ENCODE measurements at regions not wholly inside any gene's neighbourhood (a gene's known extent, or its start where the extent isn't known, plus 50 kb on each side); places are given as distances from the start of the nearest gene placed in this dataset.

DNA sequence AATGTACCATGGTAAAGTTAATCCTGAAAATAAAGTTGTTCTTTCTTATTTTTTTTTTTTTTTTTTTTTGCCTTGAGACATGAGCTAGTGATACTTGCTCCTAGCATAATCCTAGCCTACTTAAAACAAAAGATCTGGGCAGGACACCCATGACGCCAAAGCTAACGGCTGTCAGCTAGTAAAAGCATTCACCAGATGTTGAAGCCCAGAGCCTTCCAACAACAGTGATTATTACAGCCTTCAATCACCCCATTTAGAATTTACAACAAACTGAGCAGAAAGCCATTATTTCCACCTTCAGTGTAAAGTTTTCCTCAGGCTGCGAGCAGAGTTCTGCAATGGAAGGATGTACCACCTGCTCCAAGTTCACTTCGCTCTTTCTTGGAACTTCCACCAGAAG, 259.5 kb downstream of the SP3 start:
- no peaks in the 10 kb centered on the region for H3K9me3 ChIP-seq
- TF ChIP-seq CTCF (IDR thresholded peaks at IDR 0.05; ENCODE audit: low read depth, low read length): no peak

DNA sequence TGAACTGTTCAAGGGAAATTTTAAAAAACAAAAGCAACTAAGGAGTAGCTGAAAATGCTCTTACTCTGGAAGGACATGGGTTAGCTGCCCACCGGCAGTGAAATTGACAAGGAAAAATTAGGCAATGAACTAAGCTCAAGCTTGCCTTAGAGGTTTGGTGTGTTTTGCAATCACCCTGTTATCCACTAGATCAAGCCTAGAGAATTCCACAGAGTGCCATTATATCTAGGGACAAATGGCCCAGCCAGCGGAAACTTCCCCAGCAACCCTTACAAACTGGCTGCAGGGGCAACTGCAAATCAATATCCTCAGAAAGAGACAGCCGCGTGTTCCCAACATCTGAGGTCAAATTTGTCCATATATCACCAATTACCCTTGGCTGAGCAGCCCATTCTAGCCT, 258.2 kb downstream of the SP3 start:
- no peak for TF ChIP-seq CTCF (IDR thresholded peaks at IDR 0.05; ENCODE audit: low read depth, low read length)
- H3K27me3 ChIP-seq: no peaks in the 10 kb centered on the region
- H3K9me3 ChIP-seq: no peaks in the 10 kb centered on the region
- H3K36me3 ChIP-seq: no peaks in the 10 kb centered on the region
- DNase-seq: no peak
- H3K4me1 ChIP-seq: no peaks in the 10 kb centered on the region
- H3K4me3 ChIP-seq (ENCODE audit: low read depth, low read length): no peak overlapping the region

More for the DNA sequence above, 259.5 kb downstream of the SP3 start:
- no peaks in the 10 kb centered on the region for H3K36me3 ChIP-seq
- H3K4me3 ChIP-seq (ENCODE audit: low read depth, low read length): no peak overlapping the region
- no peaks in the 10 kb centered on the region for H3K4me1 ChIP-seq
- no peaks in the 10 kb centered on the region for H3K27me3 ChIP-seq
- DNase-seq: no peak

DNA sequence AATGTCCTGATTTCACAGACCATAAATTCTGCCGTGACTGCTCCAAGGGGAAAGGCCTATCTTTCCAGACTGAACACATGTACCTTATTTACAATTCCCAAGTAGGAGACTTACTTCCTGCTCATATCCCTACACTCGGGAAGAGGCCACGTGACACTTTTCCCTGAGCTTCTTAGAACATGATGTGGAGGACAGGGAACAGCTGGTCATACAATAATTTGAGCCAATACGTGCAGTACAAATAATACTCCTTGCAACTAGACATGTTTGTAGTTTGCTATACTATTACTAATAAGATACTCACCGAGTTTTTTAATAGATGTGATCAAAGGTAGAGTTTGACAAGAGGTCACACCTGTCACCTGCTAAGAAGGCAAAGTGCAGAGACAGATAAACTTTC, 256.4 kb downstream of the SP3 start:
- no peaks in the 10 kb centered on the region for H3K36me3 ChIP-seq
- H3K9me3 ChIP-seq: no peaks in the 10 kb centered on the region
- DNase-seq: no peak
- TF ChIP-seq CTCF (IDR thresholded peaks at IDR 0.05; ENCODE audit: low read depth, low read length): no peak
- no peaks in the 10 kb centered on the region for H3K27me3 ChIP-seq
- no peak overlapping the region for H3K4me3 ChIP-seq (ENCODE audit: low read depth, low read length)
- H3K4me1 ChIP-seq: no peaks in the 10 kb centered on the region

DNA sequence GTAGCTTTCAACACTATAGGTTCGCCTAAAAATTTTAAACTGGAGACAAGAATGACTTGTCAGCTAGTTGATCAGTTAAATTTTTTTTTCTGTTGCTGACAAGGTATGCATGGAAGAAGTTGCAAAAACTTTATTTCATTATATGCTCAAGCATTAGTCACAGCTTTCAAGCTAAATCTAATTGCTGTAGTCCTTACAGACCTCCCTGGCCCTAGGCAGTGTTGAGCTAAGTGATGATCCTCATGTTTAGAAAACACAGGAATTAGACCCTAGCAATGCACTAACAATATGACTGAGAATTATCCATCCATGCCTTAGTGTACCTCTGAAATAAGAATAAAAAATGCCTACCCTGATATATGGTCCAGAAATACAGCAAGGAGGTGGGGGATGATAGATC, 253.4 kb downstream of the SP3 start:
- H3K36me3 ChIP-seq: no peaks in the 10 kb centered on the region
- no peak for DNase-seq
- no peaks in the 10 kb centered on the region for H3K9me3 ChIP-seq
- no peaks in the 10 kb centered on the region for H3K4me1 ChIP-seq
- no peak for TF ChIP-seq CTCF (IDR thresholded peaks at IDR 0.05; ENCODE audit: low read depth, low read length)
- H3K4me3 ChIP-seq (ENCODE audit: low read depth, low read length): no peak overlapping the region
- H3K27me3 ChIP-seq: no peaks in the 10 kb centered on the region

DNA sequence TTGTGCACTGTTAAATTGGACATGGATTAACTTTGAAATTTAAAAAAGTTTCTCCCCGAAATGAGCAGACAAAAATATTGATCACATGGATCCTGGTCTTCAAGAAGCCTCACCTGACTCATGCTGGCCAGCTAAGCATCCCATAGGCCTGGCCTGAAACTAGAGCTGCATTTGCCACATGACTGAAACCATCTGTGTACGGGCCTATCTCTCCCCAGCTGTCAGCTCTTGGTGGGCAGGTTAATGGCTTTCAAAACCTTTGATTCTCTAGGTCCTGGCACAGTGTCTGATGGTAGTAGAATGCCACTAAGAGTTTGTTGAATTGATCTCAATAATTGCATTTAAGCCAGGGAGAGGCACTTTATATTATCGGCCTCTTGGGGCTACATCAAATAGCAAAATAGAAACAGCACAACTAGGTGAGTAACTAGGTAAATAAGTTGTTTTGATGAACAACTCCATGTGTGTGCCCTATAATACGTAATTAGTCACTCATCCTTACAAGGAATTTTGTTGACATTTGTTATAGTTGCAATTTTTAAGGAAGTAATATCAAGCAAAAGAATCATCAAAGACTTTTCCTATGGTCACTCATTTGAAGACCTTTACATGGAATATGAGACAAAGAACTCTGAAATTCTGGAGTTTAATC, 251.1 kb downstream of the SP3 start:
- no peaks in the 10 kb centered on the region for H3K4me1 ChIP-seq
- H3K4me3 ChIP-seq (ENCODE audit: low read depth, low read length): no peak overlapping the region
- no peaks in the 10 kb centered on the region for H3K27me3 ChIP-seq
- H3K36me3 ChIP-seq: no peaks in the 10 kb centered on the region
- DNase-seq: no peak
- TF ChIP-seq CTCF (IDR thresholded peaks at IDR 0.05; ENCODE audit: low read depth, low read length): no peak
- no peaks in the 10 kb centered on the region for H3K9me3 ChIP-seq

DNA sequence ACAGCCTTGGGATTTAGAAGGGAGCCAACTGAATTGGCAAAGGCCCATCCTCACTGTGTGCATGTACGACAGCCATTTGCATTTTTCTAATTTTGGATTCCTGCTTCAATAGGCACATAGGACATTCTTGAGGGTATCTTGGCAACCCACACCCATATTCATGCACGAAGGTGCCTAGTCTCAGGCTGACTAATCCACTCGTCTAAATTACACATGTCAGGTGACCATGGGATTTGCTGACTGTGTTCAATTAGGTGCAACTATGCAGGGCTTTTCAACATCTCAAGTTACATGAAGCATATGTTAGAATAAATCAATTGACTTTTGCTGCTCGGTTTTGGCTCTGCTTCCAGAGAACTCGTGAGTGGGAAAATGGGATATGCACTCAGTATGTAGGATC, 249.7 kb downstream of the SP3 start:
- H3K4me3 ChIP-seq (ENCODE audit: low read depth, low read length): no peak overlapping the region
- no peaks in the 10 kb centered on the region for H3K4me1 ChIP-seq
- H3K9me3 ChIP-seq: no peaks in the 10 kb centered on the region
- no peaks in the 10 kb centered on the region for H3K36me3 ChIP-seq
- TF ChIP-seq CTCF (IDR thresholded peaks at IDR 0.05; ENCODE audit: low read depth, low read length): no peak
- H3K27me3 ChIP-seq: no peaks in the 10 kb centered on the region
- no peak for DNase-seq
